Epithelial cell of esophagus (primary cell): ENCODE measurements at regions not wholly inside any gene's neighbourhood (a gene's known extent, or its start where the extent isn't known, plus 50 kb on each side); places are given as distances from the start of the nearest gene placed in this dataset.

Source experiments
- DNase-seq: peaks from one replicate; pipeline ENCODE4 v3.0.0; 2010; ENCODE audit warnings: low read depth
- H3K4me3 ChIP-seq: 2 replicates; pipeline ENCODE4 v1.5.1; 2011; ENCODE audit warnings: mild to moderate bottlenecking, low read length, control low read depth
- TF ChIP-seq, protein P1 (sequence below): IDR thresholded peaks from 2 replicates; pipeline ENCODE4 v1.5.1; 2011; ENCODE audit warnings: low read depth, mild to moderate bottlenecking, low read length, control low read depth, inconsistent platforms; ENCODE audit not compliant: insufficient read depth; ENCODE audit errors: missing control alignments

DNA sequence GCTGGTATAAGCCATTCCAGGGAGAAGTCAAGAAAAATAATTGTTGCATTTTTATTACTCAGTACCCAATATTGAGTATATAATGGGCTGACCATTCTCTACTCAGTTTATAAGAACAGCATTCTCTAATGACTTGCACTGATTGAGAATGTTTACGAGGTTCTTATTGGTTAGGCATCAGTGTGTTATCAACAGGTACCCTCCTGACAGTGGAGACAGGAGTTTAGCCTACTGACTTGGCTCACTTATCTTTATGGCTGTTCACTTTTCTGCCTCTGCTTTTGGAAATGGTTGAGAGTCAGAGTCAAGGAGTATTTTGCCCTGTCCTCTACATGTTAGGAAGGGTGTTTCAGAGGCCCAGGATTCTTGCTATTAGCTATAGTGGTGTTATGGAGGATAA lies 228.0 kb upstream of the RGS6 start:
- no peak for DNase-seq
- TF ChIP-seq, protein P1, sequence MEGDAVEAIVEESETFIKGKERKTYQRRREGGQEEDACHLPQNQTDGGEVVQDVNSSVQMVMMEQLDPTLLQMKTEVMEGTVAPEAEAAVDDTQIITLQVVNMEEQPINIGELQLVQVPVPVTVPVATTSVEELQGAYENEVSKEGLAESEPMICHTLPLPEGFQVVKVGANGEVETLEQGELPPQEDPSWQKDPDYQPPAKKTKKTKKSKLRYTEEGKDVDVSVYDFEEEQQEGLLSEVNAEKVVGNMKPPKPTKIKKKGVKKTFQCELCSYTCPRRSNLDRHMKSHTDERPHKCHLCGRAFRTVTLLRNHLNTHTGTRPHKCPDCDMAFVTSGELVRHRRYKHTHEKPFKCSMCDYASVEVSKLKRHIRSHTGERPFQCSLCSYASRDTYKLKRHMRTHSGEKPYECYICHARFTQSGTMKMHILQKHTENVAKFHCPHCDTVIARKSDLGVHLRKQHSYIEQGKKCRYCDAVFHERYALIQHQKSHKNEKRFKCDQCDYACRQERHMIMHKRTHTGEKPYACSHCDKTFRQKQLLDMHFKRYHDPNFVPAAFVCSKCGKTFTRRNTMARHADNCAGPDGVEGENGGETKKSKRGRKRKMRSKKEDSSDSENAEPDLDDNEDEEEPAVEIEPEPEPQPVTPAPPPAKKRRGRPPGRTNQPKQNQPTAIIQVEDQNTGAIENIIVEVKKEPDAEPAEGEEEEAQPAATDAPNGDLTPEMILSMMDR: no peak
- no peak overlapping the region for H3K4me3 ChIP-seq

DNA sequence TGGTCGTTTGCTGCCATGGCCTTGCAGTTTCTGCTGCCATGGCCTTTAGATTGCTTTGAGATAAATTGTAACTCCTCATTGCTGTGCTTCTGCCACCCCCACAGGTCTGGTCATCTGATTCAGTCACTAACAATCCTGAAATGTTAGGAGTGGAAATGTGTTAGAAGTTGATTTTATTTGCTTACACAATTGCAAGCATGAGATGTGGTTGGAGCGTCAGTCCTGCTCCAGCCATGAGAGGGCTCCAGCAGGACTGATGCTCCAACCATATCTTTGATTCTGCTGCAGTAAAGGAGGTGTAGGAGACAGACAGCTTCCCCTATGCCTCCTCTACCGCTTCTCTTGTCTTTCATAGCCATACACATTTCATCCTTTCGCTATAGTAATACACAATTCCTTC lies 226.8 kb upstream of the RGS6 start:
- TF ChIP-seq, protein P1: no peak
- no peak overlapping the region for H3K4me3 ChIP-seq
- no peak for DNase-seq

DNA sequence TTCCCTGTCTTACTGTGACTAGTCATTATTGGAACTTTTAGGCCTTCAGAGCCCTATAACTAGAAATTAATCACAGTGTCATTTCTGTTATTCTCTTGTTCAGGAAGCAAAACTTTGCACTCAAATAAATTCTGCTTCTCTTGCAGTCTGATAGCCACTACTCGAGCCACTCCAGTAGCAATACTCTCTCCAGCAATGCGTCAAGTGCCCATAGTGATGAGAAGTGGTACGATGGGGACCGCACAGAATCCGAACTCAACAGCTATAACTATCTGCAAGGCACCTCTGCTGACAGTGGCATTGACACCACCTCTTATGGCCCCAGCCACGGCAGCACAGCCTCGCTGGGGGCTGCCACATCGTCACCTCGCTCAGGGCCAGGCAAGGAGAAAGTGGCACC lies 223.2 kb upstream of the RGS6 start:
- TF ChIP-seq, protein P1: no peak
- DNase-seq: no peak

GRCh38 chr14:71709987-71710386 lies 222.2 kb upstream of the RGS6 start:
- H3K4me3 ChIP-seq: no peak overlapping the region
- no peak for DNase-seq
- TF ChIP-seq, protein P1: no peak

More for the DNA sequence above, 223.2 kb upstream of the RGS6 start:
- no peak overlapping the region for H3K4me3 ChIP-seq

DNA sequence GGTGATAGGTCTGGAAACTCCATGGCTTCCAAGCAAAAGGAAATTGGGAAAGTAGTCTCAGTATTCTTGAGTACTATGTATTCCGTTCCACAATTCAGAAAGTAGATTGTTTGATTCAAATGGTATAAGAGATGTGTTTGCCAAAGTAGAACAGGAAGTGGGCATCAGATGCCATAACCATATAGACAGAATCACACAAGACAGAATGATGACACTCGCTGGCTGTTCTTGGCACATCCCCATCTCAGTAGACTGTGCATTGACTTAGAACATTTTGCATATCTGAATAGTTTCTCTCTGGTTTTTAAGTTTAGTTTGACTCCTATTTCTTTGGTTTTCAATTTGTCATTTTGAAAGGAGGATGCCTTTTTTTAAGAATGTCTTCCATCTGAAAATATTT lies 221.1 kb upstream of the RGS6 start:
- TF ChIP-seq, protein P1: no peak
- no peak for DNase-seq
- no peak overlapping the region for H3K4me3 ChIP-seq

DNA sequence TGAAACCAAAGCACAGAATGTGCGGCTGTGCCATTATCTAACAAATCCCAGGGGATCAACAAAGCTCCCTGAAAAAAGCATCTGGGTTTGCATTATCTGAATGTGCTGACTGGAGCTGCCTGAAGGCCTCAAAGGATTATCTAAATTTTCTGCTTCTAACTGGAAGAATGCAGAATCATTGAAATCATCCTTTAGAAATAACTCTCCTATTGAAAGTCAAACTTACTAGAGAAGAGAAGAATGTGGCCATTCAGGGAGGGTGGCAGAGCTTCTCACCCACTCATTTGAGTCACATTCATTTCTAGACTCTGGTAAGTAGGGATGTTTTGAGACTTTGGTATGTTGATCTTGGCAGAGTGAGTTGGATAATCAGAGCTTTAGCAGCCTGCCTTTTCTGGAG lies 220.6 kb upstream of the RGS6 start:
- peak; percentile 87 for DNase-seq
- no peak overlapping the region for H3K4me3 ChIP-seq
- TF ChIP-seq, protein P1: no peak

- TF ChIP-seq, protein P1: no peak
- H3K4me3 ChIP-seq: no peak overlapping the region
- no peak for DNase-seq
Measured at GRCh38 chr14:71712478-71712877, 219.8 kb upstream of the RGS6 start.
